IMR-90 (cell line): ENCODE measurements at regions not wholly inside any gene's neighbourhood (a gene's known extent, or its start where the extent isn't known, plus 50 kb on each side); places are given as distances from the start of the nearest gene placed in this dataset.

Experiments used
- BHLHE40 ChIP-seq: fragments of 150-350 bp; IDR thresholded peaks from 2 replicates; pipeline ENCODE4 v1.6.1; 2016; ENCODE audit warnings: mild to moderate bottlenecking, low read depth, low read length
- CTCF ChIP-seq: conservative IDR thresholded peaks from 2 replicates; pipeline ENCODE4 v1.5.1; 2012; ENCODE audit warnings: mild to moderate bottlenecking, low read depth, low read length, improper control_type of control experiment
- MXI1 ChIP-seq: IDR thresholded peaks from 2 replicates; pipeline ENCODE4 v1.6.1; 2012; ENCODE audit warnings: low read depth, mild to moderate bottlenecking, low read length, moderate library complexity, borderline replicate concordance
- POLR2A ChIP-seq: IDR thresholded peaks from 2 replicates; pipeline ENCODE4 v1.6.1; 2012; ENCODE audit warnings: mild to moderate bottlenecking, low read depth, low read length
- RAD21 ChIP-seq: IDR thresholded peaks from 2 replicates; pipeline ENCODE4 v1.6.1; 2012; ENCODE audit warnings: low read length, improper control_type of control experiment
- RFX5 ChIP-seq: IDR thresholded peaks from 2 replicates; pipeline ENCODE4 v1.8.0; 2012; ENCODE audit warnings: low read depth, mild to moderate bottlenecking, low read length, moderate library complexity
- USF2 ChIP-seq: fragments of 150-350 bp; IDR thresholded peaks from 2 replicates; pipeline ENCODE4 v1.6.1; 2017; ENCODE audit warnings: mild to moderate bottlenecking, antibody characterized with exemption, low read length, low read depth

DNA sequence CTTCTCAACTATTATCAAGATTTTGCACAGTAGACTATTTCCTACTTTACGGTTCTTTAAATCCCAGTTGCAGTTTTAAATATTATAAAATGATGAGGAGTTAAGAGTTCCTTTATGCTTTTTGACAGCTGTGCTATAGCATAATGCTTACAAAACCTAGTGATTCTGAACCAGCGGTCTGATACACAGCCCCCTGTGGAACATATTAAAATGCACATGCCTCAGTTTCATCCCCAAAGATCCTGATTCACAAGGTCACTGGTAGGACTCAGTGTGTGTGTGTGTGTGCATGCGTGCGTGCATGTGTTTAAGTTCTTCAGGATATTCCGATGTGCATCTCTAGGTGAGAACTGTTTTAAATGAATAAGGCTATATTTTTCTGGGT, 330.1 kb upstream of the TPM1 start:
- no peak for TF ChIP-seq CTCF
- no peak for TF ChIP-seq POLR2A
- TF ChIP-seq MXI1: no peak
- TF ChIP-seq RAD21: no peak
- TF ChIP-seq USF2: no peak
- TF ChIP-seq RFX5: no peak
- no peak for TF ChIP-seq BHLHE40
